ENCODE measurements at regions not wholly inside any gene's neighbourhood (a gene's known extent, or its start where the extent isn't known, plus 50 kb on each side); places are given as distances from the start of the nearest gene placed in this dataset.

GRCh38 chr2:17232776-17233556, 285.3 kb downstream of the RAD51AP2 start:
- Histone ChIP-seq H3K9me3 (ENCODE audit: control insufficient read depth, insufficient read depth, low read depth, low read length) (no peaks in the 10 kb centered on the region), H3K36me3 (ENCODE audit: control insufficient read depth in 2 of 2, insufficient read depth in 1 of 2, low read length in 2 of 2) (no peaks in the 10 kb centered on the region), H3K27ac (ENCODE audit: extremely low read depth, low read depth, low read length) (no peak overlapping the region), H3K4me3 (ENCODE audit: low read depth, low read length) (no peak overlapping the region), H3K4me1 (ENCODE audit: control insufficient read depth, insufficient read depth, low read length) (no peaks in the 10 kb centered on the region)
- TF ChIP-seq SP3 (tag by site-specific recombination; IDR thresholded peaks at IDR 0.05) (no peak), ZNF548 (tag by site-specific recombination; IDR thresholded peaks at IDR 0.05) (no peak), ZXDB (tag by site-specific recombination; IDR thresholded peaks at IDR 0.05) (no peak), GLIS1 (tag by site-specific recombination; IDR thresholded peaks at IDR 0.05) (no peak), ZNF18 (tag by site-specific recombination; IDR thresholded peaks at IDR 0.05) (no peak), ZNF398 (tag by site-specific recombination; IDR thresholded peaks at IDR 0.05) (no peak), ZBTB26 (tag by site-specific recombination; optimal IDR thresholded peaks at IDR 0.05) (no peak)
- POLR2A ChIA-PET: no interaction called here
- CTCF ChIA-PET: no interaction called here

- POLR2A ChIA-PET: no interaction called here
- no peak for TF ChIP-seq ZNF664 (tag by site-specific recombination; IDR thresholded peaks at IDR 0.05)
- no peak for TF ChIP-seq ZNF549 (tag by site-specific recombination; IDR thresholded peaks at IDR 0.05)
- TF ChIP-seq OSR2 (tag by site-specific recombination; IDR thresholded peaks at IDR 0.05): no peak
- TF ChIP-seq PRDM6 (tag by site-specific recombination; IDR thresholded peaks at IDR 0.05): no peak
- no peak for TF ChIP-seq ZNF555 (tag by site-specific recombination; conservative IDR thresholded peaks at IDR 0.05)
- no peak for TF ChIP-seq ZNF23 (tag by site-specific recombination; IDR thresholded peaks at IDR 0.05; ENCODE audit: borderline replicate concordance)
- no peak for TF ChIP-seq ZFHX2 (tag by site-specific recombination; conservative IDR thresholded peaks at IDR 0.05)
- TF ChIP-seq ZNF37A (tag by site-specific recombination; IDR thresholded peaks at IDR 0.05): no peak
- TF ChIP-seq ZSCAN30 (tag by site-specific recombination; IDR thresholded peaks at IDR 0.05): no peak
- no peak for TF ChIP-seq ZNF521 (tag by site-specific recombination; IDR thresholded peaks at IDR 0.05)
- TF ChIP-seq ZNF18 (tag by site-specific recombination; IDR thresholded peaks at IDR 0.05): no peak
- TF ChIP-seq ATF2 (tag by site-specific recombination; IDR thresholded peaks at IDR 0.05; ENCODE audit: low read depth): no peak
- no peak for TF ChIP-seq PRDM10 (tag by site-specific recombination; IDR thresholded peaks at IDR 0.05)
- no peak for TF ChIP-seq ZNF600 (tag by site-specific recombination; IDR thresholded peaks at IDR 0.05)
Measured at GRCh38 chr2:17231394-17231965, 286.8 kb downstream of the RAD51AP2 start.

More at GRCh38 chr2:17231394-17231965, 286.8 kb downstream of the RAD51AP2 start:
- Histone ChIP-seq H3K36me3 (ENCODE audit: control insufficient read depth in 2 of 2, insufficient read depth in 1 of 2, low read length in 2 of 2) (no peaks in the 10 kb centered on the region), H3K9me3 (ENCODE audit: control insufficient read depth, insufficient read depth, low read depth, low read length) (no peaks in the 10 kb centered on the region), H3K4me1 (ENCODE audit: control insufficient read depth, insufficient read depth, low read length) (no peaks in the 10 kb centered on the region), H3K27ac (ENCODE audit: extremely low read depth, low read depth, low read length) (no peak overlapping the region), H3K4me3 (ENCODE audit: low read depth, low read length) (no peak overlapping the region)
- CTCF ChIA-PET: no interaction called here
